Stimulated activated CD4-positive, alpha-beta T cell treated with anti-CD3 and anti-CD28 coated beads, Interleukin-4, amount 100 ng/mL, for 48 hours (primary cell): ENCODE measurements at regions not wholly inside any gene's neighbourhood (a gene's known extent, or its start where the extent isn't known, plus 50 kb on each side); places are given as distances from the start of the nearest gene placed in this dataset.

Experiments used
- DNase-seq, 2 donors: peaks; one replicate each; pipeline ENCODE4 v3.0.0-alpha.2; 2020; ENCODE audit warnings: low read depth in 2 of 2

DNA sequence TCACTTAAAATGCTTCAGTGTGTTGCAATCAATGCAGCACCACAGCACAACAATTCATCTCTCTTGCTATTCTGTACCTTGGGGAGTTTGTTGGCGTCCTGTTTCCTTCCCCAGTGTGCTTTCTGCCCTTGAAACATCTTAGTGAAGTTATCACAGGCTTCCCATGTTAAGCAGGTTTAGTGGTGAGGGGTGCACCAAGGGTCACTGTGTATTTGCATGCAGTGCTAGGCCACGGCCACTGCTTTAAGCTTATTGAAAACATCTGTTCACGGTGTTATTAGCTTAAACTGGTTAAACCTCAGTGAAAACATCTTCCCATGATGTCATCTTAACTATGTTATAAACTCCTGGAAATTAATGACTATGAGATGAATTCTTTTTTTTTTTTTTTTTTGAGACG is 217.3 kb upstream of the GOLIM4 start:
- DNase-seq = no peak

DNA sequence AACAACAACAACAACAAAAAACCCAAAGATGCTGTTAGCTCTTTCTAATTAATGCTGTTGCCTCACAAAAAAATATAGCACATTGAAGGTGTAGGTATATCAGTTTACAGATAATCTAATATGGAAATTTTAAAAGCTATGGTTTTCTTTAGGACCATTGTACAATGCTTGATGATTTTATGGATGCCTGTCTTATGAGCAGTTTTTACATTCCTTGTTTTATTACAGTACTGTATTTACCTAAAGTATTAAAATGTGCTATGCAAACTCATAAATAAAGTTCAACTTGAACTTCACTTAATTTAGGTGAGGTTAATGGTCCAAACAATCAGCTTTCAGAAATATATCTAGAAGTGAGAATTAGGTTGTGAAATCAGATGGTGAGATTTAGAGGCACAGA is 212.2 kb upstream of the GOLIM4 start:
- DNase-seq = no peak

DNA sequence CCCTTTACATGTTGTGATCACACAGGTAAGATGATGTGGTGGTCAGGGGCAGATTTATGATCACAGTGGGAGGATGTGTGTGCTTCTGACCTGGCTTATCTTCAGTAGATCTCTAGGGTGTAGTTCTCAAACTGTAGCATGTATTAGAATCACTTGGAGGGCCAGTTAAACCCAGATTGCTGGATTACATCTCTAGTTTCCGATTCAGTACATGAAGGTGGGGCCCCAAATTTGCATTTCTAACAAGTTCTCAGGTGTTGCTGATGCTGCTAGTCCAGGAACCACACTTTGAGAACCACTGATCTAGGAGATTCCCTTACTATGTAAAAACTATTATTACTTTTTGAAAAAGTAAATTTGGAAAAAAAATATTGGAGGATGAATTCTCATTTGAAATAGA is 199.3 kb upstream of the GOLIM4 start:
- DNase-seq = no peak

DNA sequence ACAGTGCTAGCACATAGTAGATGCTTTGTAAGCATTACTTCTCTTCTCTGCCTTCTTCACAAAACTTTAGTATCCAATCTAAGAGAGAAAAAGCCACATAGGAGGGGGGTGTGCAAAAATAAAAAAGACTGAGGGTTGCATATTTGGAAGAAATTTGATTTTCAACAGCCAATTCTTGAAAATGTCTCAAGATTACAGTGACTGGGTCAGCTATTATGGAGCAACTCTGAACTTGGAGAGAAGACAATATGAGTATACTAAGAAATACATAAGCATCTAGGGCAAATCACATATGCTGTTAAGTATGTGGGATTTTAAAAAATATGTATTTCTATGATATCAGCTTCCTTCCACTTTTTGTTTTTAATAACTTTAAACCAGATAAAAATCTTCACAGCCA is 196.6 kb upstream of the GOLIM4 start:
- no peak for DNase-seq

DNA sequence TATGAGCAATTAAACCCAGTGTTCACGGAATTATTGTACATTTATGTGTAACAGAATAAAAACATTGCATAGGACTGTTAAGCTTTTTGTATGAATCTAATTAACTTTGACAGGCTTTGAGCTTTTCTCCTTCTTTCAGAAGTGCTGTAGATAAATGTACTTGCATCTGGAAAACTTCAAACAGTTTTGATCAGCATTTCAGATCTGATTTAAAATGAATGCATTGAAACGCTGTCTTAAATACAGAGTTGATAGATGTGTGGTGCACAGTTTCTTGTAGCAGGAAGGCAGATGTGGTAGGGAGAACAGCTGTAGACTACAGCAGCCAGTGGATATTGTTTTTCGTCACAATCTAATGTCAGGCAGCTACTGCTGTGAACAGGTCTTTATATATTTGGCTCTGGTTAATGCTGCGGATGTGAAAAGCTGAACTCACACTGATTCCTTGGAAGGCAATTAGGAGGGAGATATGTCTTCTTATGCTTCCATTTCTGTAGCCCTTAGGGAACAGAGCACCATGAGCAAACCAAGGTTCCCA is 193.8 kb upstream of the GOLIM4 start:
- no peak for DNase-seq

DNA sequence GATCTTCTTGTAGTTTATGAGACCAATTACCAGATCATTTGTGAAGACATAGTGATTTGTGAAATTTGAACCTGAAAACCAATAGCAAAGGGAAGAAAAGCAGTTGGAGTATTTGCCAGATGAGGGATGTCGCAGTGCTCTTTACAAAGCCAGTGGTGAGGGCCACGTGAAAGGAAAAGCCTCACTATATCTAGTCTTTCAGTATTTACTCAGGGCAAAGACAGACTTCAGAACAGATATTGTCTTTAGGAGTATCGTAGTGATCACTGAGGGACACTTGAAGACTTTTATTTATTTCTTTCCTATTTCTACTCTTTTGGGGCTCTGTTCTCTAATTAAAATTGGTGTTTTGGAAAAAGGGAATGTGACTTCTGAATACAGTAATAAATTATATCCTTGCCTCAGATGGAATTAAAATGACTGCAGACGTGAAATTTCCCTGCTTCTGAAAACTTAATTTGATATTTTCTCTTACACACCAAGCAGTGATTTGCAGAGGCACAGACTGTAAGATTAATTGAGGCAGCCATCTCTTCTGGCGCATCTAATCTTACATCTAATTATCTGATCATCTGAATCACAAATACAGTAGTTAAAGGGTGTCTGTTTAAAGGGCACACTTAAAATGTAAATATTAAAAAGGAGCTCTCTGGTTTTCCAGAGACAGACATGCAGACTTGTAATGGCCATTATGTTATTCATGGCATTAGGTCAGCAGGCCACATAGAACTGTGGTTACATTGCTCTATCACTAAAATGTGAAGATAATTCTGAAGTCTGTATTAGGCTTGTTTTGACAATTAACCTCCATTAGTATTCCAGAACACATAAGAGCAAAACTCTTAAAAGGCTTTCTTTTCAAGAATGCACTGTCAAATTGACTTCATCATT is 193.0 kb upstream of the GOLIM4 start:
- DNase-seq = no peak

DNA sequence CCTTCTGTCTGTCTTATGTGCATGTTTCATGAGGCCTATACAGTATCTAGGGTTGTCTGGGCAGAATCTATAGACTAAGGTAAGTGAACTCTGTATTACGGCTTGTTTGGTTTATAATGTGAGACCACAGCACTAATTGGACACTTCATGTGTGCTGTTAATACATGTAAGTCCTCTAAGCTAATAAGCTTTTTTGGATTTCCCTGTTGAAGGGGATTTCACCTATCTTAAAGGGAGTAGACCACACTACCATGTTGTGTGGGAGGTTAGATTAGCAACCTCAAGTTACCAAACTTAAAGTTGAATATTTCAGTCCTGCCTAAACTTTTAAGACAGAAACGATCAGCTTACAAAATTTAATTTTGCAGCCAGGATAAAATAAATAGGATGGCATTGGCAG is 189.8 kb upstream of the GOLIM4 start:
- DNase-seq = no peak

DNA sequence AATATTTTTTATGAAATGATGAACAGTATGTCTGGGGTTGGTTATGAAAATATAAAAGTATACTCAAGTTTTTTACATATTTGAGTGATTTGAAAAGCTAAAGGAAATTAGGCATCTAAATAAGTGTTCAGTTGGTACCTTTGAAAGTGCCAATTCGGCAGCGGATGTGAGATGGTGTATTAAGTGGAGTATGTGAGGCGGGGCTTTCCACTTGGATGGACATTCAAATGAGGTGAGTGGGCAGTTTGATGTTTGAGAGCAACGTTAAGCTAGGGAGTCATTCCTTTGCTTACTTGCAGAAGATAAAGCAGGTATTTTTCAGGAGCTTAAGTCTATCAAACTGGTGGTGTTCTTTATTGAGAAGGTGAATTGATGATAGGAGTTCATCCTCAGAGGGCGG is 189.0 kb upstream of the GOLIM4 start:
- no peak for DNase-seq

DNA sequence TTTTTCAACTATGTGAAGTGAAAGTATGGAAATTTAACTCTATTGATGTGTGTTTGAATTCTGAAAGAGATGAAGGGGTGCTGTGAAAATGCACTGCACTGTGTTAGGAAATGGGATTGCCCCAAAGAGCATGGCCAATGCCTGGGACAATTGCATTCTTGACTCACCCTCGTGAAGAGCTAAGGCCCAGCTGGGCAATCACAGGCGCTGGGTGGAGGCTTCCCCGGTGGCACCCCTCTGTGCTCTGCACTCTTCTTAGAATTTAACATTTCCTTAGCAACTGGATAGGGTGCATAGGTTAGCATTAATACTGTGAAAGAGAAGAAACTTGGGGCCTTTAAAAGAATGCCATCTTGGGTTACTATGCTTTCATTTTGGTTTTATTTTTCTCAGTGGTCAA is 179.9 kb upstream of the GOLIM4 start:
- DNase-seq = no peak

DNA sequence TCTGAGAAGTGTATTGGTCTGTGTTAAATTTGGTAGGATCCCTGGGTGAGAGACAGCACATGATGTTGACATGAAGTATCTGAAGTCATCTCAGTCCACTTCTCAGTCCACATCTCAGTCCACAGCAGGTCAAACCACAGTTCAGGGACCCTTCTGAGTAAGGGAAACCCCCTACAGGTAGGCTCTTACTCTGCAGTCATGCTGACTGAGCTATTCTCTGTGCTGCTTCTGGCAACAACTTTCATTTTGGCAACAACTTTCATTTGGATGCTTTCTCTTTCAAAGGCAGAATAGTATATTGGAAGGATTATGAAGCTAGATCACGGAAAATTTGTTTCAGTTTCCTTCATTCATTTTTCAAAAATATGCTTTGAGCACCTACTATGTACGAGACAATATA is 178.2 kb upstream of the GOLIM4 start:
- no peak for DNase-seq

DNA sequence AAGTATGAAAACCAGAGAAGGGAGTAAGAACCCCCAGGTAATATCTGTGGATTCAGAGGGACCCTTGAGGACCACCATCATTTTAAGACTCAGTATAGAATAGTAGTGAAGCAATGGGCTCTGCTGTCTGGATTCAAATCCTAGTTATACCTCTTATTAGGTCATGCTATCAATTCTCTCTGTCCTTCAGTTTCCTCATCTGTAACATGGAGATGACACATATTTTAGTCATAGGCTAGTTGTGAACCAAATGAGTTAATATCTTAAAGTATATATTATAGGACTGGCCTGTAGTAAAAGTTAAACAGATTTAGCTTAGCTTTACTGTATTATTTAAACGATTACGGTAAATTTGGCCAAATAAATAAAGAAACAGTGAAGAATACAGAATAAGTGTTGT is 177.3 kb upstream of the GOLIM4 start:
- DNase-seq = no peak

DNA sequence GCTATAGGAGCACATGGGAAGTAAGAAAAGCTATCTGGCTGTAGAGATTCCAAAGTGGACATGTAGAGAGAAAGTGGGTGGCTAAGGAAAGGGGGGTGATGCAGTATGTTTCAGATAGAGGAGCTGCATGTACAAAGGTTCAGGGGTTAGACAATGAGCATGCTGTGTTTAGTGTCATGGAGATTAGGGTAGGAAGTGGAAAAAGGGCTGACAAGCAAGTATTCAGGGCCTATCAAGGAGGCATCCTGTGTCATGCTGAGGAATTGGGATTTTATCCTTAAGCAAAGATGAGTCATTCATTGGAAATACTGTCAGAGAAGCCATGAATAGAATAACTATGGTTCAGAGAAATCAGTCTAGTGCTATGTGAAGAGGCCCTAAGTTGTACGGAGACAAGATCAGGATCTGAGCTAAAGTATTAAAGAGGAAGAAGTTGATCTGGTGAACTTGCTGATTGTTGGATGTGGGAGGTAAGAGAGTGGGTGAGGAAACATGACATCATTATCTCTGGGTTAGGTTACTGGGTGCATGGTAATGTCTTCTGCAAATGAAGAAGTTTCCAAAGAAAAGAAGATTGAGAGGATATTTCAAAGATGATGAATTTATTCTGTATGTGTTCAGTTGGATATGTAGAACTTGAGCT is 176.7 kb upstream of the GOLIM4 start:
- no peak for DNase-seq

DNA sequence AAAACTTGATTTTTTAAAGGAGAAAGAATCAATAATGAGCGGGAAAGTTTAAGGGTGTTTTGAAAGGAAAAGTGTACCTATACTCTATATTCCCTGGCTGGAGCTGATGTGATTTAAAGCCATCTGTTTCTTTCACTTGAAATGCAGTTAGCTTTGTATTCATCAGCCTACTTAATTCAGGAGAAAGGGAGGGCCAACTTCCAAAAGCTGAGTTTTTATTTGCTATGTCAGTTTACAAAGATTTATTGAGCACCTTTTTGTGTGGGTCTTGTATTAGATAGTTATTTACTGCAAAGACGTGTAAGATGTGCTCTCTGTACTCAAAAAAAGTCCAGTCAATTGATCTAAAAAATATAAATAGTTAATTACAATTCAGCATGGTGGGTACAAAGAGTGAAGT is 176.2 kb upstream of the GOLIM4 start:
- DNase-seq = no peak

DNA sequence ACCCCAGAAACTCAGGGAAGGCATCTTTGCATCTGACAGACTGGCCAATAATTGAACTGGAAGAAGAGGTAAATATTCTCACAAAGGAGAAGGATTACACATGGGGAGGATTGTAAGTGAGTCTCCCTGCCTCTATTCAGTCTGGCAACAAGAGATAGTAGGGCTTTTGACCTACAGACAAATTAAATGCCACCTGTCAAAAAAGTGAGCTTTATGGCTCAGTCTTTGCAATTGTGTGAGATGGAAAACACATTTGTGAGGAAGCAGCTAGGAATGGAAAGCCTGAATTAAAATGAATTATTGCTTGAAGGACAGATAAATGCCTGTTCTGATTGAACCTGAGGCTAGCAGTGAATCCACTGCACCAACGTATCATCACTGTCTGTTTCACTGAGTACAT is 173.3 kb upstream of the GOLIM4 start:
- no peak for DNase-seq

DNA sequence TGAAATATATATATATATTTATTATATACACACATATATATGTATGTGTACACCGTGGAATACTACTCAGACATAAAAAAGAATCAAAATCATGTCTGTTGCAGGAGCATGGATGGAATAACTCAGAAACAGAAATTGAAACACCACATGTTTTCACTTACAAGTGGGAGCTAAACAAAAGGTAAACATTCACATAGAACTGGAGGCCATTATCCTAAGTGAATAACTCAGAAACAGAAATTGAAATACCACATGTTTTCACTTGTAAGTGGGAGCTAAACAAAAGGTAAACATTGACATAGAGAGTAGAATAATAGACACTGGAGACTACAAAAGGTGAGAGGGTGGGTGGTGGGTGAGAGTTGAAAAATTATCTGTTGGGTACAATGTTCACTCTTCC is 171.5 kb upstream of the GOLIM4 start:
- DNase-seq = no peak

DNA sequence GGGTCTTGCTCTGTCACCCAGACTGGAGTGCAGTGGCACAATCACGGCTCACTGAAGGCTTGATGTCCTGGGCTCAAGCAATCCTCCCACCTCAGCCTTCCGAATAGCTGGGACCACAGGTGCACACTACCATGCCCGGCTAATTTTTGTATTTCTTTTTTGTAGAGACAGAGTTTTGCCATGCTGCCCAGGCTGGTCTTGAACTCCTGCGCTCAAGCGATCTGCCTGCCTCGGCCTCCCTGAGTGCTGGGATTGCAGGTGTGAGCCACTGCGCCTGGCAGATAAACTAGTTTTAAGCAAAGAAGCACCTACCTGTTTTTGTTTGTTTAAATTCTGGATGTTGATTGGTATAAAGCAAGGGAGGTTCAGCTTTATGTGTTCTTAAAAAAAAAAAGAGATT is 170.6 kb upstream of the GOLIM4 start:
- DNase-seq = no peak

DNA sequence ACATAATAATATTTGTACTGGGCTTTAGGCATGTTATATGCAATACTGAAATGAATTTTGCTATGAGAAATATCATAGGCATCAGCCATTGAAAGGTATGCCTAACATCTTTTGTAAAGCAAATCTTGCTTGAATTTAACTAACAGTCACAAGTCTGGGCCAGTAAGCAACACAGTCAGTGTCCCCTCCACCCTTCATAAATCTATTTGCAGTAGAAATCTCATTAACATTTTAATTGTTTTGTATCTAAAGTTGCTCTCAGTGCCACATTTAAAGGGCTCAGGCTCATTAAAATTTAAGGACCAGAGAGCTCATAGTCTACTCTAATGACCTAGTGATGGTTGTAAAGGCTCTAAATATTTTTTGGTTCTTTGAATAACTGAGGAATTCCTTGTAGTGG is 167.2 kb upstream of the GOLIM4 start:
- DNase-seq = no peak

DNA sequence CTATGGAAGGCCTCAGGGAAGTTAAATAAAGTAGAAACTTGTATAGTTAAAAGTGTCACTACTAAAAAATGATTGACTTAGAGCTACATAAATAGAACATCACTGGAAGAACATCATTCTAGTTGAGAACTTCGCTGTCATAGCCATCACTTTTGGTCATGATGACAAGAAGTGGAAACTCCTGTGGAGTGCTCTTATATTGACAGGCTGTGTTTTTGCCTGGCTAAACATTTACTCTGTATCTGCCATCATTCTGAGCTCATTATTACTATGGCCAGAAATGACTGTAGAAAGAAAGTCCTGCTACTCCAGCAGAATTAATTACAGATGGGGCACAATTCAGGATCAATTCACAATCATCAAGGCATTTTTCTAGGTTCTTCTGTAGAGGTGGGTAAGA is 165.1 kb upstream of the GOLIM4 start:
- no peak for DNase-seq

DNA sequence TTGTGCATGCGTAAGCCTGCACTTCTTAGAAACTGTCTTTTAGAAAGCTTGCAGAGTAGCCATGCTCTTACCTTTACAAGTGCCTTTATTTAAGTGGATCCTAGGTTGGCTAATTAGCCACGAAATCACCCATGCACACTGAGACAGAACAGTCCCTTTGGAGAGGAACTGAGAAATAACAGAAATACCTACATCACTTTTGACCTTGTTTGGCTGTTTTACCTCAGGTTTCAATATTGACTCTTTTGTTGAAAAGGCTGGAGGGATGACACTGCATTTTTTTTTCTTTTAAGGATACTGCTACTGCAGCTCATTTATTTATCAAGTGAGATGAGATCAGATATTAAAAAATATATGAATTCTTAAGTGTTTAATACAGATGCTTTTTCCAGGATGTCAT is 155.6 kb upstream of the GOLIM4 start:
- DNase-seq = no peak

DNA sequence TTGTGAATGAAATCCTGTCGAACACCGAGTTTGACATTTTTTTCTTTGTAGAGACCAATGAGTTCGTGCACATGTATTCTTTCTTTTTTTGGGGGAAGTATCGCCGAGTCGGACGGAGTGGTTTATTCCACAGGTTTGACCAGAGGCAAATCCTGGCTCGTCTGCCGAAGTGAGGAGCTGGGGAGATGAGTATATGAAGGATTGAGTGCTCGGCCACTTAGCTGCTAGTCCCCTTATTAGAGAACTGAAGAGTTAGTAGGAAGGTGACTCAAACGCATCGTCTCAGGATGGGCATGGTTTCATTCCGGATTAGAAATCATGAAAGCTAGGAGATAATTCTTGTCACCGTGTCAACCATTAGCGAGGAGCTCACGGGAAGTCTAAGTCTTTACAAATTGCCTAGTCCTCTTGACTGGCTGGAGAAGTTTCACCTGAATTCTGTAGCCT is 154.7 kb upstream of the GOLIM4 start:
- DNase-seq = no peak

DNA sequence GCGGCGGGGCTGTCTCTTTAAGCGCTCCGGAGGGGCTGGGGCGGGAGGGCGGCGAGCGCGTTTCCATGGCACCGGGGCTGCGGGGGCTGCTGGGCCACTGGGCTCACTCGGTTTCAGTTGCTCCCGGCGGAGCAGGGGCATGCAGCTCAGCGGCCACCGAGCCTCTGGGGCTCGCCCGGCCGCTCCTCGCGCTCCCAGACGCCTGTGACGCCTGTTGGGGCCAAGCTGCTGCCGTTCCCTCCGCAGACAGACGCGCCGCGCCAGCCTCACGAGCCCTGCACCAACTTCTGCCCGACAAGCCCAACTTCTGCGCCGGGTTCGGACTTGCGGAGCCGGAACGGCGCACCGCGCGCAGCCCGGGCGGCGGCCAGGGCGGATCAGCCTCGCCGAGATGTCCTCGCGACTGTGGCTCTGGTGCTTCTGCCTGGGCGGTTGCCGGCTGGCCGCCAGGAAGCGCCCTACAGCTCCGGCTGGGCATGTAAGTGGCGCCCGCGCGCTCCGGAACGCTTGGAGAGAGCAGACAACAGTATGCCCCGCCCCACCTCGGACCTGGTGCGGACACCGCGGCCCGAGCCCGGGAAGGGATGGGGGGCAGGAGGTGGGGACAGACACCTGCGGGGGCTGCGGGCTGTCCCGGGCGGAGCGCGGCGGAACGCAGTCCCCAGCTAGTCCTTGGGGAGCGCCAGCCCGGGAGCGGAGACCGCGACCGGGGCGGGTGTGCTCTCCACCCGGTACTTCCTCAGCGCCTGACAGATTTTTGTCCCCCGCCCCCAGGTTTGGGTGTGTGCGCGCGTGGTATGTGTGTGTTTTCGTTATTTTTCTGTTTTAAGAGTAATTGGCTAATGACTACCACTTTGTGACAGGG is 154.1 kb upstream of the GOLIM4 start:
- no peak for DNase-seq

DNA sequence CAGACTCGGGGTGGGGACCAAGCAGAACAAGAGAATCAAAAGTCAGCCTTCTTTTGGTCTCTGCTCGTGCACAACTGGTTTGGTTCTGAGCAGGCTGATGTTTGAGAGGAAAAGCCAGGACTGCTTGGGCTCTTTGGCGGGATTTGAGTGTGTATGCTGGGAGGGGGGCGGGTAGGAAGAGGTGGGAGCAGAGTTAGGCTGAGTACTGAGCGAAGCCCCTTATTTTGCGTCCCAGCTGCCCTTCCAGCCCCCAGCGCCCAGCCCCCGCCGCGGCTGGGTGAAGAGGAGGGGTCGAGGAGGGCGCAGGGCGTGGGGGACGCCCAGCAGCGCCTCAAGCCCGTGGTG is 153.5 kb upstream of the GOLIM4 start:
- DNase-seq = no peak
